Trophoblast cell (in vitro differentiated cells and primary cell): ENCODE measurements at regions not wholly inside any gene's neighbourhood (a gene's known extent, or its start where the extent isn't known, plus 50 kb on each side); places are given as distances from the start of the nearest gene placed in this dataset.
"Not testable (repeated sequence)": the region's sequence is repeated elsewhere in the genome, so short reads cannot be mapped to it uniquely, and the experiment has no call there.

Experiments
- DNase-seq, 2 donors: peaks; one replicate each; pipeline ENCODE4 v3.0.0-alpha.2; 2016
- H2AFZ ChIP-seq: 2 replicates; pipeline ENCODE4 v1.6.1; 2013; ENCODE audit warnings: low read length, moderate library complexity, mild to moderate bottlenecking; ENCODE audit not compliant: insufficient read depth, poor library complexity
- H2AK5ac ChIP-seq: 2 replicates; pipeline ENCODE4 v1.6.1; 2013; ENCODE audit warnings: mild to moderate bottlenecking, low read length
- H2BK120ac ChIP-seq: 2 replicates; pipeline ENCODE4 v1.6.1; 2013; ENCODE audit warnings: low read length, mild to moderate bottlenecking, moderate library complexity; ENCODE audit not compliant: insufficient read depth, poor library complexity
- H2BK12ac ChIP-seq: 2 replicates; pipeline ENCODE4 v1.6.1; 2013; ENCODE audit warnings: mild to moderate bottlenecking, low read length, moderate library complexity
- H2BK5ac ChIP-seq: 2 replicates; pipeline ENCODE4 v1.6.1; 2013; ENCODE audit warnings: low read length, low read depth, moderate library complexity, mild to moderate bottlenecking; ENCODE audit not compliant: poor library complexity
- H3K14ac ChIP-seq: 2 replicates; pipeline ENCODE4 v1.6.1; 2013; ENCODE audit warnings: mild to moderate bottlenecking, low read length
- H3K18ac ChIP-seq: 2 replicates; pipeline ENCODE4 v1.6.1; 2013; ENCODE audit warnings: mild to moderate bottlenecking, low read length
- H3K23ac ChIP-seq: 2 replicates; pipeline ENCODE4 v1.6.1; 2013; ENCODE audit warnings: low read length
- H3K27ac ChIP-seq: 2 replicates; pipeline ENCODE4 v1.5.1; 2013; ENCODE audit warnings: low read depth, mild to moderate bottlenecking, inconsistent platforms, low read length, moderate library complexity
- H3K27me3 ChIP-seq: 2 replicates; pipeline ENCODE4 v1.6.1; 2013; ENCODE audit warnings: inconsistent platforms, mild to moderate bottlenecking, low read length, moderate library complexity; ENCODE audit not compliant: insufficient read depth
- H3K36me3 ChIP-seq, 2 experiments: 1 replicate in 1 of 2; 2 replicates in 1 of 2; pipeline ENCODE4 v1.6.1; 2013; ENCODE audit warnings: low read length in 2 of 2, mild to moderate bottlenecking in 2 of 2, moderate library complexity in 1 of 2; ENCODE audit not compliant: insufficient read depth in 2 of 2, control insufficient read depth in 1 of 2
- H3K4ac ChIP-seq: 2 replicates; pipeline ENCODE4 v1.6.1; 2013; ENCODE audit warnings: low read depth, mild to moderate bottlenecking, low read length, moderate library complexity
- H3K4me1 ChIP-seq, 2 experiments: 1 replicate in 1 of 2; 2 replicates in 1 of 2; pipeline ENCODE4 v1.6.1; 2013; ENCODE audit warnings: low read length in 2 of 2, mild to moderate bottlenecking in 2 of 2, moderate library complexity in 1 of 2; ENCODE audit not compliant: insufficient read depth in 2 of 2, control insufficient read depth in 1 of 2
- H3K4me2 ChIP-seq: 2 replicates; pipeline ENCODE4 v1.6.1; 2013; ENCODE audit warnings: inconsistent platforms, mild to moderate bottlenecking, low read length, moderate library complexity
- H3K4me3 ChIP-seq: 2 replicates; pipeline ENCODE4 v1.5.1; 2013; ENCODE audit warnings: mild to moderate bottlenecking, low read depth, low read length, inconsistent platforms
- H3K79me1 ChIP-seq: one replicate; pipeline ENCODE4 v1.6.1; 2013; ENCODE audit warnings: low read length
- H3K79me2 ChIP-seq: 2 replicates; pipeline ENCODE4 v1.6.1; 2013; ENCODE audit warnings: low read length, mild to moderate bottlenecking; ENCODE audit not compliant: control insufficient read depth, insufficient read depth, poor library complexity
- H3K9ac ChIP-seq: 2 replicates; pipeline ENCODE4 v1.6.1; 2013; ENCODE audit warnings: mild to moderate bottlenecking, low read length
- H3K9me3 ChIP-seq: 2 replicates; pipeline ENCODE4 v1.6.1; 2013; ENCODE audit warnings: low read depth, mild to moderate bottlenecking, control low read depth, inconsistent platforms, low read length; ENCODE audit not compliant: insufficient read depth
- H4K12ac ChIP-seq: 2 replicates; pipeline ENCODE4 v1.6.1; 2013; ENCODE audit warnings: low read depth, mild to moderate bottlenecking, low read length, moderate library complexity
- H4K8ac ChIP-seq: 2 replicates; pipeline ENCODE4 v1.6.1; 2013; ENCODE audit warnings: low read depth, mild to moderate bottlenecking, low read length, moderate library complexity
- H4K91ac ChIP-seq: one replicate; pipeline ENCODE4 v1.6.1; 2013; ENCODE audit warnings: low read depth, mild to moderate bottlenecking, low read length, moderate library complexity
- WGBS: extraction: QIAGEN DNeasy Blood & Tissue Kit; methylation state at CpG from one replicate; pipeline ENCODE4 v1.1.7; 2013; ENCODE audit warnings: missing lambda C conversion rate; ENCODE audit not compliant: insufficient read length, insufficient coverage; ENCODE audit errors: extremely low coverage; 5-methylcytosine and 5-hydroxymethylcytosine counted together

DNA sequence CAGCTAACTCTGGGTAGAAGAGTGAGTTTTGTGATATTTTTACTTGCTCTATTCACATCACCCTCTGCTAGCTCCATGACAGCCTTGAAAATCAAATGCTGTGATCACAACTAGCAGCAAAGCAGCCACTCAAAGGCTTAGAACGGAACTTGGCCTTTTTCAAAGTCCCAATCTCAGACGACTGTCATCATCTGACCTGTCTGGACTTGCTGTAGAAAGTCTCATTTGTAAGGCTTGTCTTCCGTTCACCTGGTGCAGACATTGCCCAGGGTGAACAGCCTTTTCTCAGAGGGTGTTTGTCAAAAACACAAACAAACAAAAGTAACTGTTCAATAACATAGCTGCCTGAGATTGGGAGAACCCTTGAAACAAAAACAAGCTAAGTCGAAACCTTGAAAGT is 458.9 kb upstream of the ADARB2 start:
- Histone ChIP-seq H2BK12ac (no peak overlapping the region), H2AFZ (no peak overlapping the region), H4K8ac (no peak overlapping the region), H3K27ac (no peak overlapping the region), H3K27me3 (no peaks in the 10 kb centered on the region), H2AK5ac (no peak overlapping the region), H3K4me3 (no peak overlapping the region), H3K18ac (no peak overlapping the region), H4K12ac (no peak overlapping the region), H3K14ac (no peak overlapping the region), H4K91ac (no peak overlapping the region), H3K23ac (no peak overlapping the region), H2BK5ac (no peak overlapping the region), H3K36me3 (no peaks in the 10 kb centered on the region), H3K79me2 (no peaks in the 10 kb centered on the region), H3K79me1 (no peaks in the 10 kb centered on the region), H3K9ac (no peak overlapping the region), H2BK120ac (no peak overlapping the region), H3K9me3 (no peaks in the 10 kb centered on the region), H3K4me2 (no peak overlapping the region), H3K4me1 (peaks cover 0 to 2% of the 10 kb centered on the region in 2 experiments), H3K4ac (no peak overlapping the region)
- WGBS = no CpG with 5 or more reads among the region's 4 CpGs
- no peak for DNase-seq

DNA sequence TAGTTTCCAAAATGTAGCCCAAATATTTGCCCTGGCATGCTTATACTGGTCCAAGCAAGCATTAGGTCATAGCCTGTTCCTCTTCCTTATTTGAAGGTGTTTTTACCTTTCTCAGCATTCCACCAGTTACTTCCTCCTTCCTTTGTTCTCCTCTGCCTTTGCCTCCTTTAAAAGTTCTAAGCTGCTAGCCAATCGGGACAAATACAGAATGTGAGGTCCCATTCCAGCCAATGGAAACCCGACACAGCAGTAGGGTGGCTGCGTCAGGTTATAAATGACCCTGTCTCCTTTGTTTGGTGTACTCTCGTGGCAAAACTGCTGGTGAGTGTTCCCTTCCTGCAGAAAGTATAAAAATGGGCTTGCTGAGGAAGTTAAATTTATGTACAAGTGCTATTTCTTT is 452.0 kb upstream of the ADARB2 start:
- no CpG with 5 or more reads among the region's 4 CpGs for WGBS
- not testable (repeated sequence) for H4K8ac ChIP-seq, H3K9ac ChIP-seq

DNA sequence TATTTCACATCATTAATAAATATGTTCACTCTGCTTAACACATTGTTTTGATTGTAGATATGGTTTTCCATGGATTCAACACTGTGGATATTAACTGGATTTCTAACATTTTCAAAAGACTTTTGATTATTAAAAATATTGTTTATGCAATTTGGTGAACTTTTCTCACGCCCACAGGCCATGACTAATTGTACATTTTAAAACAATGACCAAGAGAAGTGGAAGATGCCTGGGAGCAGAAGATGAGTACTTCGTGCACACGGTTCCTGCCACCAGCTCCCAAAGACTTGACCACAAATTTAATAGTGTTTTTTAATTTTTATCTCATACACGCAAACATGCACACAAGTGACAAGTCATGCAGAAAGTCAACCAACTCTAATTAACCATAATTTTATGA is 451.0 kb upstream of the ADARB2 start:
- no peak overlapping the region for H3K4ac ChIP-seq
- H2AK5ac ChIP-seq = no peak overlapping the region
- H3K18ac ChIP-seq = no peak overlapping the region
- no peak overlapping the region for H2BK5ac ChIP-seq
- H3K79me1 ChIP-seq = no peaks in the 10 kb centered on the region
- no peak overlapping the region for H4K8ac ChIP-seq
- H2BK12ac ChIP-seq = no peak overlapping the region
- no peak overlapping the region for H3K27ac ChIP-seq
- no peak overlapping the region for H2BK120ac ChIP-seq
- no peak overlapping the region for H4K91ac ChIP-seq
- no peaks in the 10 kb centered on the region for H3K9me3 ChIP-seq
- no peaks in the 10 kb centered on the region for H3K36me3 ChIP-seq
- H3K27me3 ChIP-seq = no peaks in the 10 kb centered on the region
- no peak overlapping the region for H4K12ac ChIP-seq
- WGBS = no CpG with 5 or more reads among the region's 4 CpGs
- no peak overlapping the region for H2AFZ ChIP-seq
- H3K4me1 ChIP-seq = no peaks in the 10 kb centered on the region
- H3K4me2 ChIP-seq = no peak overlapping the region
- H3K23ac ChIP-seq = no peak overlapping the region
- H3K4me3 ChIP-seq = no peak overlapping the region
- H3K9ac ChIP-seq = no peak overlapping the region
- DNase-seq = no peak
- no peak overlapping the region for H3K14ac ChIP-seq
- H3K79me2 ChIP-seq = no peaks in the 10 kb centered on the region

More for the DNA sequence above, 452.0 kb upstream of the ADARB2 start:
- not testable (repeated sequence) for H3K36me3 ChIP-seq, H3K4me2 ChIP-seq, H2AFZ ChIP-seq, H3K4me3 ChIP-seq, H2BK12ac ChIP-seq, H4K91ac ChIP-seq, H2BK5ac ChIP-seq, H2AK5ac ChIP-seq, H3K14ac ChIP-seq, H3K27ac ChIP-seq, H3K27me3 ChIP-seq, H3K79me1 ChIP-seq, H3K4me1 ChIP-seq, H3K9me3 ChIP-seq, H2BK120ac ChIP-seq, H4K12ac ChIP-seq, H3K18ac ChIP-seq, DNase-seq, H3K79me2 ChIP-seq, H3K23ac ChIP-seq, H3K4ac ChIP-seq

DNA sequence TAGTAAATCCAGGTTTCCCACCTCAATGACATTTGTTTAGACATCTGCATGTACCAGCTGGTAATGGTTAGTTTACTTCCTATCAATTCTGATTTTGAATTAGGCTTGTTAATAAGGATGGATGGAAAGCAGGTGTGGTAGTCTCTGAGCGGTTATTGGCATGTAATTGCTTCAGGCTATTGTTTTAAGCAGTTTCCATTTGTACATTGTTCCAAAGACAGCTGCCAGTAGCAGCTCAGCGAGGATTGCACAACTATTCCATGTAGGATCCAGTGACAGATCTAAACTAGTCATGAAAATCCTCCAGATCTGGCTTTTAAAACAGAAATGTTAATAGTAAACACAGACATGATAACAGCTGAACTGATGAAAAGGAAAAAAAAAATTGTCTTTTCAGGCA is 436.0 kb upstream of the ADARB2 start:
- H2AK5ac ChIP-seq = no peak overlapping the region
- H3K4me3 ChIP-seq = no peak overlapping the region
- no peak for DNase-seq
- no peak overlapping the region for H4K91ac ChIP-seq
- no peaks in the 10 kb centered on the region for H3K9me3 ChIP-seq
- no peak overlapping the region for H2BK120ac ChIP-seq
- H3K79me1 ChIP-seq = no peaks in the 10 kb centered on the region
- H3K27ac ChIP-seq = no peak overlapping the region
- no peak overlapping the region for H3K4ac ChIP-seq
- no peak overlapping the region for H2BK5ac ChIP-seq
- no peaks in the 10 kb centered on the region for H3K27me3 ChIP-seq
- no peak overlapping the region for H3K14ac ChIP-seq
- no peak overlapping the region for H2BK12ac ChIP-seq
- no peak overlapping the region for H2AFZ ChIP-seq
- H3K79me2 ChIP-seq = no peaks in the 10 kb centered on the region
- H3K9ac ChIP-seq = no peak overlapping the region
- H3K23ac ChIP-seq = no peak overlapping the region
- no peaks in the 10 kb centered on the region for H3K36me3 ChIP-seq
- no peak overlapping the region for H3K4me2 ChIP-seq
- WGBS = no CpG with 5 or more reads among the region's 2 CpGs
- H3K4me1 ChIP-seq = no peaks in the 10 kb centered on the region
- H3K18ac ChIP-seq = no peak overlapping the region
- H4K8ac ChIP-seq = no peak overlapping the region
- no peak overlapping the region for H4K12ac ChIP-seq
